ENCODE measurements at regions not wholly inside any gene's neighbourhood (a gene's known extent, or its start where the extent isn't known, plus 50 kb on each side); places are given as distances from the start of the nearest gene placed in this dataset.
"Not testable (repeated sequence)": the region's sequence is repeated elsewhere in the genome, so short reads cannot be mapped to it uniquely, and the experiment has no call there.

DNA sequence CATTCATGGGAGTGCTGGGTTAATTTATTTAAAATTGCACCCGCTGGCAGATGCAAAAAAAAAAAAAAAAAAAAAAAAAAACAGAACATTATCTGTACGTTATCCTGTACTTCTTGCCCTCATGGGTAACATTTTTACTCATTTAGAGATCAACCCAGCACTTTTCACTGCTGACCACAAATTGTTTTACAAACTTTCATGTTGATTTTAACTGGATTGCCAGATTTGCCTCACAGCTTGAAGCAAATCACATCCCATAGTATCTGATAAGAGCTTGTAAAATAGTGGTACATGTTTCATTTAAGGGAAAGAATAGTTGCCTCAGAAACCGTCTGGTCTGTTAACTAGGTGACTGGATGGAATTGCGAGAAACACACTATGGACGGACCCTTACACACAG is 640.8 kb downstream of the TRIML1 start:
- TF ChIP-seq, protein P1, sequence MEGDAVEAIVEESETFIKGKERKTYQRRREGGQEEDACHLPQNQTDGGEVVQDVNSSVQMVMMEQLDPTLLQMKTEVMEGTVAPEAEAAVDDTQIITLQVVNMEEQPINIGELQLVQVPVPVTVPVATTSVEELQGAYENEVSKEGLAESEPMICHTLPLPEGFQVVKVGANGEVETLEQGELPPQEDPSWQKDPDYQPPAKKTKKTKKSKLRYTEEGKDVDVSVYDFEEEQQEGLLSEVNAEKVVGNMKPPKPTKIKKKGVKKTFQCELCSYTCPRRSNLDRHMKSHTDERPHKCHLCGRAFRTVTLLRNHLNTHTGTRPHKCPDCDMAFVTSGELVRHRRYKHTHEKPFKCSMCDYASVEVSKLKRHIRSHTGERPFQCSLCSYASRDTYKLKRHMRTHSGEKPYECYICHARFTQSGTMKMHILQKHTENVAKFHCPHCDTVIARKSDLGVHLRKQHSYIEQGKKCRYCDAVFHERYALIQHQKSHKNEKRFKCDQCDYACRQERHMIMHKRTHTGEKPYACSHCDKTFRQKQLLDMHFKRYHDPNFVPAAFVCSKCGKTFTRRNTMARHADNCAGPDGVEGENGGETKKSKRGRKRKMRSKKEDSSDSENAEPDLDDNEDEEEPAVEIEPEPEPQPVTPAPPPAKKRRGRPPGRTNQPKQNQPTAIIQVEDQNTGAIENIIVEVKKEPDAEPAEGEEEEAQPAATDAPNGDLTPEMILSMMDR (IDR thresholded peaks at IDR 0.05; ENCODE audit: extremely low read depth, missing control alignments) = no peak
- no peak for DNase-seq (ENCODE audit: low spot score)

DNA sequence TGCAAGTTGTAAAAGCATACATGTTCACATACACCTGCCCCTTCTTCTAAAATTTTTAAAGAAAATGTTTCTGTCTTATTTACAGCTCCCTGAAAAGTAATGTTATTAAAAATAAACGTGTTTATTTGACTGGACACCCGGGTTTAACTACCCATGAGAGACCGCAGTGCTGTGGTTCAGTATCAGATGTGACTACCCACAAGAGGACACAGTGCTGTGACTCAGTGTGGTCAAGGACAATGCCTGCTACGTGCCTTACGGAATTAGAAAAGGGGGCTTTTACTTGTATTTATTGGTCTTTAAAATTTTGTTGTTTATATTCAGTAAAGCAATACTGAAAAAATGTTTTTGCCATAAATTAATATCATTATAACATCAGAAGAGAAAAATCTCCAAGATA is 641.4 kb downstream of the TRIML1 start:
- DNase-seq (ENCODE audit: low spot score) = no peak
- TF ChIP-seq, protein P1 (IDR thresholded peaks at IDR 0.05; ENCODE audit: extremely low read depth, missing control alignments) = no peak

DNA sequence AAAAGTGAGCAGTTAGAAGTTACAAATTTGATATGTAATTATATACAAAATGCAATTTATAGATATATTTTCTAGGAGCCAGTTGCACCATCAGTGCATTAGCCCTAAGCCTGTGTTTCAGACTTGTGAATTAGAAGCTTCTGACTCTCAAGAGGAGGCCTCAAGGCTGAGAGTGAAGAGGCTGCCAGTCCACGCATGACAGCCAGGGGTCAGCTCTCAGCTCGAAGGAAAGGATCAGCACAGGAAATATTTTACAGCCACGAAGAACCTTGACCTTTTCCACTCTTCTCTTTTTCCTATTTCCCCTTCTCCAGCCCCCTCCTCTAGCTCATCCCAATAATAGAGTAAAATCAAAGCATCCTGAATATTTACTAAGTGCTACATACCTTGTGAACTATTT is 642.4 kb downstream of the TRIML1 start:
- TF ChIP-seq, protein P1 (IDR thresholded peaks at IDR 0.05; ENCODE audit: extremely low read depth, missing control alignments) = no peak

DNA sequence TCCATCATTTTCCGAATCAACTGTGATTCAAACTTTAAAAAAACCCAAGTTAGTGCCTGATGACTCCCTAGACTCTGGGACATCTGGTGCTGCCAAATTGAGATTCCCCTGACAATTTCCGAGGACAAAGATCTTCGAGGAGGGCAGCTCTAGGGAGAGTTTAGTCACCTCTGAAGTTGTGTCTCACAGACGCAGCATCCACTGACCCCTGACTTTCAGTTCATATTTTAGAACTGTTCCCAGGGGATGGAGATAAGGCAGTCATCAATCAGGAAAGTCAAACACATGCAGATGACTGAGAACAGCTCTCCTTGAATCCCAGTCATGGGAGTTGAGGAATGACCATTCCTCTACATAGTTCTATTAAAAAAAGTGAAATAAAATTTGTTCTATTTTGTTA is 643.9 kb downstream of the TRIML1 start:
- DNase-seq (ENCODE audit: low spot score) = no peak
- TF ChIP-seq, protein P1 (IDR thresholded peaks at IDR 0.05; ENCODE audit: extremely low read depth, missing control alignments) = no peak

More for the DNA sequence above, 642.4 kb downstream of the TRIML1 start:
- DNase-seq (ENCODE audit: low spot score) = no peak

DNA sequence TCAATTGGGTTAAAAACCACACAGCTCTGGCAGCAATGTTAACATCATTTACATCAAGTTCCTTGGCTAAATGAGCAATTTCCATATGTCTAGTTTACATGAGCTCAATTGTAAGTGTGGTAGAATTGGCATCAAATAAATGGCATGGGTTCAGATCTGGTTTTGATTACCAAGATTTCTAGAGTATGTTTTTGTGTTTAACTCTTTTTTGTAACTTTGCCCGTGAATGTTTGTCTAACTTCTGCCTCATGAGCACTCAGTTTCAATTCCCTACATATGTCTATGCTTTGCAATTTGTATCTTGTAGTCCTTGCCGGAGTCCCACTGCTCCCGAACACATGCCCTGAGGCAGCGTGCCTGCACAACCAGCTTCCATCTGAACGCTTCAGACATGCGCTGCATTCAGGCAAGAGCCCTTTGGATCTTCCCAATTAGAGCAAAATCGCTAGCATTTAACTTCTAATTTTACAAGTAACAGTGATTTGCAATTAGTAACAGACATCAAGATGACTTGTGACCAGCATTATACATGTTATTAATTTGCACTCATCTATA is 644.4 kb downstream of the TRIML1 start:
- DNase-seq (ENCODE audit: low spot score) = no peak
- TF ChIP-seq, protein P1 (IDR thresholded peaks at IDR 0.05; ENCODE audit: extremely low read depth, missing control alignments) = no peak

DNA sequence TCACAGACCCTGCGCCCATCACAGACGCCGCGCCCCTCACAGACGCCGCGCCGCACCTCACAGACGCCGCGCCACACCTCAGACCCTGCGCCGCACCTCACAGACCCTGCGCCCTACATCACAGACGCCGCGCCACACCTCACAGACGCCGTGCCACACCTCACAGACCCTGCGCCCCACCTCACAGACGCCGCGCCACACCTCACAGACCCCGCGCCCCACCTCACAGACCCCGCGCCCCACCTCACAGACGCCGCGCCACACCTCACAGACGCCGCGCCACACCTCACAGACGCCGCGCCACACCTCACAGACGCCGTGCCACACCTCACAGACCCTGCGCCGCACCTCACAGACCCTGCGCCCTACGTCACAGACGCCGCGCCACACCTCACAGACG is 657.4 kb downstream of the TRIML1 start:
- not testable (repeated sequence) for DNase-seq (ENCODE audit: low spot score)

DNA sequence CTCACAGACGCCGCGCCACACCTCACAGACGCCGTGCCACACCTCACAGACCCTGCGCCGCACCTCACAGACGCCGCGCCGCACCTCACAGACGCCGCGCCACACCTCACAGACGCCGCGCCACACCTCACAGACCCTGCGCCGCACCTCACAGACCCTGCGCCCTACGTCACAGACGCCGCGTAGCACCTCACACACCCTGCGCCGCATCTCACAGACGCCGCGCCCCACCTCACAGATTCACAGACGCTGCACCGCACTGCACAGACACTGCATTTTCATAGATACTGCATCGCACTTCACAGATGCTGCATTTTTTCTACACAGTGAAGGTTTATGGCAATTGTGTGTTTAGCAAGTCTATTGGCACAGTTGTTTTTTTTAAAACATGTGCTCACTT is 657.8 kb downstream of the TRIML1 start:
- not testable (repeated sequence) for DNase-seq (ENCODE audit: low spot score)

DNA sequence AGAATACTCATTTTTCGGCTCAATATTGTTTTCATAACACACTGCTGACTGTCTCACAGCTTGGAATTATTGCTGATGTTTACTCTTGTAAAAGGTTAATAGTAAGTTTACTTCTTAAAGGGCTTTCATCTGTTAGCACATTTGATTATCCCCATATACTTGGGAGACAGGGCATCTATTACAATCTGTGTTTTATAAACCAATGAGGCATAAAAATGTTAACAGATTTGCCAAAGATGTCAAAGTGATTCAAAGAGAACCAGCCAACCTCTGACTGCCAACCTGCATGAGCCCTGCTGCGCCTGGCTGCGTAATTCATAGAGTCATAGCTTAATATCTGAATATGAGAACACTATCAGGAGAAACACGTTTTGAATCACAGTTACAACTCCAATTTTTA is 665.6 kb downstream of the TRIML1 start:
- no peak for DNase-seq (ENCODE audit: low spot score)
- TF ChIP-seq, protein P1 (IDR thresholded peaks at IDR 0.05; ENCODE audit: extremely low read depth, missing control alignments) = no peak
